Adrenal gland (tissue), 9 donors: ENCODE measurements at regions not wholly inside any gene's neighbourhood (a gene's known extent, or its start where the extent isn't known, plus 50 kb on each side); places are given as distances from the start of the nearest gene placed in this dataset.
A peak's percentile ranks its signal among the peaks of the same experiment; 100 is the strongest.

ENCODE experiments used
- DNase-seq, 7 donors: peaks; one replicate each; pipeline ENCODE4 v3.0.0-alpha.2; 2019 to 2020
- H3K27ac ChIP-seq, 5 donors: fragments of 200-600 bp; sonication (generic) in 4 of 5; 1 replicate in 3 of 5; 2 replicates in 2 of 5; pipeline versions ENCODE4 v1.5.1 to v1.8.0; 2016 to 2020; ENCODE audit warnings: mild to moderate bottlenecking in 1 of 5
- H3K27me3 ChIP-seq: fragments of 200-600 bp; 2 replicates; pipeline ENCODE4 v1.8.0; 2021
- H3K36me3 ChIP-seq, 2 donors: fragments of 200-600 bp; replicated peaks in 1 of 2; 1 replicate in 1 of 2; 2 replicates in 1 of 2; pipeline versions ENCODE4 v1.5.1 to v1.8.0; 2018 to 2022
- H3K4me1 ChIP-seq, 2 donors: fragments of 200-600 bp; replicated peaks in 1 of 2; 1 replicate in 1 of 2; 2 replicates in 1 of 2; pipeline versions ENCODE4 v1.5.1 to v1.8.0; 2018 to 2021
- H3K4me3 ChIP-seq, 4 donors: fragments of 200-600 bp; sonication (generic) in 3 of 4; one replicate each; pipeline ENCODE4 v1.5.1; 2016 to 2018
- H3K9me3 ChIP-seq, 3 donors: fragments of 200-600 bp; sonication (generic) in 1 of 3; replicated peaks in 1 of 3; 1 replicate in 2 of 3; 2 replicates in 1 of 3; pipeline versions ENCODE4 v1.5.1 to v1.8.0; 2016 to 2021
- CTCF ChIP-seq, 6 experiments: fragments of 450-650 bp in 4 of 6; fragments of 200-600 bp in 2 of 6; sonication (generic) in 1 of 6; IDR thresholded peaks; 1 replicate in 5 of 6; 2 replicates in 1 of 6; pipeline versions ENCODE4 v1.5.1 to v1.8.0; 2016 to 2021; ENCODE audit warnings: antibody characterized with exemption in 6 of 6, mild to moderate bottlenecking in 2 of 6, moderate library complexity in 1 of 6
- POLR2A ChIP-seq, 2 donors: fragments of 450-650 bp; IDR thresholded peaks; one replicate each; pipeline ENCODE4 v1.6.1; 2017; ENCODE audit warnings: antibody characterized with exemption in 2 of 2, mild to moderate bottlenecking in 2 of 2, moderate library complexity in 1 of 2
- WGBS, 4 donors: extraction: QIAGEN DNeasy Blood & Tissue Kit in 2 of 4; methylation state at CpG; one replicate each; pipeline versions ENCODE4 v1.1.5 to v1.1.7; 2013 to 2017; 5-methylcytosine and 5-hydroxymethylcytosine counted together
- intact Hi-C, 2 donors: fragments of 100-400 bp; cut with DNase I; formaldehyde crosslinking; loops; one replicate each; pipeline versions ENCODE4 v1.14.1 to v1.15.0; 2022 to 2023
- donor health status: healthy with polysubstance abuse.
- donor health status: Bipolar disorder and iron deficiency.
- donor health status: DM: yes; HTN: yes; CAD: no.
- donor health status: DM: no; HTN: no; CAD: no.
- donor health status: DM: no; HTN: no; CAD: no.

GRCh38 chr14:32017587-32017986, 59.5 kb upstream of the ARHGAP5 start:
- Histone ChIP-seq H3K4me1 (peaks cover 2 to 7% of the 10 kb centered on the region in 2 donors), H3K36me3 (no peaks in the 10 kb centered on the region), H3K27me3 (no peaks in the 10 kb centered on the region), H3K4me3 (no peak overlapping the region), H3K27ac (no peak overlapping the region), H3K9me3 (no peaks in the 10 kb centered on the region)
- TF ChIP-seq POLR2A (IDR thresholded peaks at IDR 0.05): no peak
- TF ChIP-seq CTCF (IDR thresholded peaks at IDR 0.05): no peak
- intact Hi-C loops: no loop called here
- no peak for DNase-seq

- Histone ChIP-seq H3K4me1 (peaks cover 5 to 16% of the 10 kb centered on the region in 2 donors), H3K27ac (peak overlapping the region in 2 of 5 donors; percentile 38 to 59), H3K36me3 (no peaks in the 10 kb centered on the region), H3K4me3 (no peak overlapping the region), H3K9me3 (no peaks in the 10 kb centered on the region), H3K27me3 (no peaks in the 10 kb centered on the region)
- no peak for DNase-seq
- TF ChIP-seq CTCF (IDR thresholded peaks at IDR 0.05): no peak
- no peak for TF ChIP-seq POLR2A (IDR thresholded peaks at IDR 0.05)
- 63 to 71% (median 67%) methylated on average over 3 of the region's 3 CpGs for WGBS, 4 donors
- intact Hi-C loops: no loop called here
These were observed 58.6 kb upstream of the ARHGAP5 start for GRCh38 chr14:32018391-32019092.

DNA sequence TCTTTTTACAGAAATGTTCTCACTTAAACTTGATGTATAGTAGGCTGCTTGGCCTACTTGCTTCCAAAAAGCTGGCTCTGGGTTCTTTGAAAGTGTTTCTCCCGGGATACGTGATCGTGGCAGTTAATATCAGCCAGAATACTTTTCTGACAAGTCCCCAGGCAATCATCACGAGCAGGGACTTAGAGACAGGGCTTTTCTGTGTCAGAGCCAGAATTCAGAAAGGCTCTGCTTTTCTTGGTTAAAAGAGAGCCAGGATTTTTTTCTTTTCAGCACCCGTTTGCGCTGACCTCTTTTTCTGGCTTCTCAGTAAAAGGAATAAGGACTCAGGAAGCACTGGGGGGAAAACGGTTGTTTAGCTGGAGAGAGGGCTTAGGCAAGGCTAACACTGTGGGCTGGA, 57.8 kb upstream of the ARHGAP5 start:
- peaks cover 5 to 16% of the 10 kb centered on the region in 2 donors for H3K4me1 ChIP-seq
- DNase-seq: no peak
- H3K9me3 ChIP-seq: no peaks in the 10 kb centered on the region
- H3K27me3 ChIP-seq: no peaks in the 10 kb centered on the region
- intact Hi-C loops: no loop called here
- peak overlapping the region in 2 of 5 donors; percentile 59 for H3K27ac ChIP-seq
- 67 to 72% (median 69%) methylated on average over 7 of the region's 7 CpGs for WGBS, 4 donors
- H3K4me3 ChIP-seq: no peak overlapping the region
- H3K36me3 ChIP-seq: no peaks in the 10 kb centered on the region
- no peak for TF ChIP-seq POLR2A (IDR thresholded peaks at IDR 0.05)
- no peak for TF ChIP-seq CTCF (IDR thresholded peaks at IDR 0.05)

- Histone ChIP-seq H3K4me3 (no peak overlapping the region), H3K36me3 (no peaks in the 10 kb centered on the region), H3K27ac (no peak overlapping the region), H3K27me3 (no peaks in the 10 kb centered on the region), H3K4me1 (peaks cover 5 to 16% of the 10 kb centered on the region in 2 donors), H3K9me3 (no peaks in the 10 kb centered on the region)
- DNase-seq: no peak
- 92 to 97% (median 95%) methylated on average over 4 of the region's 4 CpGs for WGBS, 4 donors
- TF ChIP-seq POLR2A (IDR thresholded peaks at IDR 0.05) (no peak), CTCF (IDR thresholded peaks at IDR 0.05) (no peak)
- intact Hi-C loops: no loop called here
These were observed 56.2 kb upstream of the ARHGAP5 start for GRCh38 chr14:32020882-32021281.
